ENCODE measurements at regions not wholly inside any gene's neighbourhood (a gene's known extent, or its start where the extent isn't known, plus 50 kb on each side); places are given as distances from the start of the nearest gene placed in this dataset.
"Not testable (repeated sequence)": the region's sequence is repeated elsewhere in the genome, so short reads cannot be mapped to it uniquely, and the experiment has no call there.

DNA sequence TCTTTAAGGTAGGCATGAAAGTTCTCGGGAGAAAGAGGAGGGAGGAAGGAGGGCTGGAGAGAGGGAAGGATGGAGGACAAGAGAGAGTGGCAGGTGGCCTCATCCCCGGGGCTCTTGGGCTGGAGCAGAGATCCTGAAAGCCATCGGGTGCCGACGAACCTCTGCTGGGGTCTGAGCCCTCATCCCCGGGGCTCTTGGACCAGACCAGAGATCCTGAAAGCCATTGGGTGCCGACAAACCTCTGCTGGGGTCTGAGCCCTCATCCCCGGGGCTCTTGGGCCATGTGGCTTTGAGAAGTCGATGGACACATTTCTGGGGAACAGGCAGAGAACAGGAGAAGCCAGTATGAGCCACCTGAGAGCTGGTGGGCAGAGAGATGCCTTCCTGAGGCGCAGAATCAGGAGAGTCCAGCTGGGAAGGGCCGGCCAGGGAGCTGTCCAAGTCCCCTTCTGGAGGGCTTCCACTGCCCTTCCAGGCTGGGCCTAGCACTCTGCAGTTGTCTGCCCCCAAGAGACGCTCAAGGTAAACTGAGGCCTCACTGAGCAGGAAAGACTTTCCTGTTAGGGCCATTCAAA is 1398.1 kb downstream of the BRD1 start:
- DNase-seq: no peak

DNA sequence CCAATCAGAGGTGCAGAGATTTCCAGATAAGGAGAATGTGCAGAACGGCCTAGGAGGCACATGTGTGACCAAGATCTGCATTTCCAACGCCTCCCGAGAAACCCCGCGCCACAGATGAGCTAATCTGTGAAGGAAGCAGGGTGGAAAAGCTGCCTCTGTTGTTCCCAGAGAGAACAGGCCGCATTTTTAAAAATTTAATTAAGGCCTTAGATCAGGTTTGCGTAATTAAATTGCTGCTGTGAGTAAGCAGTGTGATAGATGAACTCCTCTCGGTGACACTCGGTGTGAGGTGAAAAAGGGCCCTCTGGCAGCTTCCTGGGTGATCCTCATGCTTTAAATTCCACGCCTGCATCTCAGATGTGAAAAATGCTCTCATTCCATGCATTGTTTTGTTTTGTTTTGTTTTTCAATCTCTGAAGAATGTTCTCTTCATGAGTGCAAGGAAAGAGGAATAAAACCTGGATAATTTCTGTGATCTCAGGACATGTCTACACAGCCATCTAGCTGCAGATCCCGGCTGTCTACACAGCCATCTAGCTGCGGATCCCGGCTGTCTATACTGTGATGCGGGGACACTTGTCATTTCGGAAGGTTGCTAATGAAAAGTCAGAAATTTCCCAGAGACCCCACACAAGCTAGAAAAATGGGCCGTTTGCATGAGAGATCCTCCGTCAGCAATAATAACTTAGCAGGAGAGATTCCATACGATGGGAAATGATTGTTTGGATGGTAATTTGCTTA is 1398.9 kb downstream of the BRD1 start:
- no peak for DNase-seq

DNA sequence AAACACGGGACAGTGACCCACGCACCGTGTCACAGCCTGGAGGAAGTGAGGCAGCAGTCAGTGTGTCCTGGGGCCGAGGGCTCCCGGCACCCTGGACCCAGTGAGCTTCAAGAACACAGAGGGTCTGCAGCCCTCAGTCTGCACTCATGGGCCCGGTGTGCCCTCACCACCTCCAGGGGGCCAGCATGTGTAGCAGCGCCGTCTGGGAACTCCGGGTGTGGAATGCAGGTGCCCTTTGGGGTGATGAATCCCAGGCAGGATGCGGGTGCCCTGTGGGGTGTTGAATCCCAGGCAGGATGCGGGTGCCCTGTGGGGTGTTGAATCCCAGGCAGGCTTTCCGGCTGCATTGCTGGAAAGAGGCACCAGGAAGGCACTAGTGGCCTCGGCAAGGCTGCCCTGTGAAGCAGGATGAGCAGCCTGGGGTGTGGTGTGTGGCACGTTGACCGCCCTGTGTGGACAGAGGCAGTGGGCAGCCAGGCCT is 1399.9 kb downstream of the BRD1 start:
- no peak for DNase-seq

DNA sequence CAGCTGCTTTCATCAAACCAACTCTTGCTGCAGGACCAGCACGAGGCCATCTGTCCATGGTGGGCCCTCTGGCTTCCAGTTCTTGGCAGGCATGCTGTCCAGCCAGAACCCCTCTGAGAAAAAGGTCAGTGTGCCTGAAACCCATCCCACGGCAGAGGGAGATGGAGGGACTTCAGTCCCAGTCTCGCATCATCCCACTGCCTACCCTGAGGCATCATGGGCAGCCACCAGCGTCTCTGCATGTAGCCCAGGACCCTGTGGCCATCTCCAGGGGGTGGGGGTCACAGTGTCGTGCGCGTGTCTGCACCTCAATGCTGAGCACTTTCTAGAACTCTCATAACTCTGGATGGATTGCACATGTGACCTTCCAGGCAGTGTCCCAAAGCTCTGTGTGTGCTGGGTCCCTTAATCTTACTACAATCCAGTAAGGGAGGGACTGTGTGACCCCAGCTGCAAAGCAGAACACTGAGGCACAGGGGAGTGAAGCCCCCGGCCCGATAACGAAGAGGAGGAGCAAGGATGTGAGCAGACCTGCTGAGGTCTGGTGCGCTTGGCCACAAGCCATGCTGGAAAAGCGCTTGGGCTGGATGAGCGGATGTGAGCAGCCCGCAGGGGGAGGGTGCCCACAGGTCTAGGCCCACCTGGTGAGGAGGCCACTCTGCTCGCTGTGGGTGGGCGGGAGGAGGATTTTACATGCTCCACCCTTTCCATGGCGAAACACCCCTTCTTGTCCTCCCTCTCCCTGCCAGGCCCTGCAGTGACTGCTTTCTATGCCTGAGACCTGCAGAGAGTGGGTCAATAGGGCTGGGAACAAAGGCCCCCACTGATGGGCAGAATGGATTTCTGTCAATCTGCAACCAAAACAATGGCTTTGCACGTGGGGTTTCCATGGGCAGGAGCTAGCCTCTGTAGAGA is 1401.0 kb downstream of the BRD1 start:
- no peak for DNase-seq

DNA sequence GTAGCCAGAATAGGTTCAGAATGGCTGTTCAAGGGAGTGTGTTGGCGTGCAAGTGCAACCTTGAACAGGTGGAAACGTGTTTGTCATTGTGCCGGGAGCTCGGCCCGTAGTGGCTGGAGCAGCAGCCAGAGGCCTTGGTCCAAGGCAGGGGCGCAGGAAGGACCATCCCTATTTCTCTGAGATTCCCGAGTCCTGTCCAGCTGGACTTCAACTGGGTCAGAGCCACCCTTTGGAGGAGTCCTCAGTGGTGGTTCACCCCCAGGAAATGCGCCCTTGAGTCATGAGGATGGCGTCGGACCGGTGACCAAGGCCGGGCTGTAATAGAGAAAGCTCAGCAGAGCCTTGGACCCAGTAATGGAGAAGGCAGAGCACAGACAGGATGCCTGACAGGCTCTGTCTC is 1402.0 kb downstream of the BRD1 start:
- no peak for DNase-seq

DNA sequence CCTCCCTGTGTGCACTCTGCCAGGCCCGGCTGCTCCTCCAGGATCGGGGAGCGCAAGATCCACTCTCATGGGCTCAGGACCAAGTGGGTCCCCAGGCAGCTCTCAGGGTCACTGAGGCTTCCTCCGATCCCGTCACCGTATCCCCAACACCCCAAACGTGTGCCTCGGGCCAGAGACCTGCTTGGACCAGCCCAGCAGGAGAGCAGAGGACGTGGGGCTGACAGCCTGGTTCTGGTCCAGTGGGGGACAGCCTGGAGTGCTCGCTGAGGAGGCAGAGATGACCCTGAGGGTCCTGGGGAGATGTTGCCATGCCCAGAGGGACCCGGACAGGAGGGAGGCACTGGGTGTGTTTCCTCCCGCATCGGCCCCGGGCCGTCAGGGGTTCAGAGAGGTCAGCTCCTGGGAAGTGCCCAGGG is 1402.6 kb downstream of the BRD1 start:
- DNase-seq: no peak

DNA sequence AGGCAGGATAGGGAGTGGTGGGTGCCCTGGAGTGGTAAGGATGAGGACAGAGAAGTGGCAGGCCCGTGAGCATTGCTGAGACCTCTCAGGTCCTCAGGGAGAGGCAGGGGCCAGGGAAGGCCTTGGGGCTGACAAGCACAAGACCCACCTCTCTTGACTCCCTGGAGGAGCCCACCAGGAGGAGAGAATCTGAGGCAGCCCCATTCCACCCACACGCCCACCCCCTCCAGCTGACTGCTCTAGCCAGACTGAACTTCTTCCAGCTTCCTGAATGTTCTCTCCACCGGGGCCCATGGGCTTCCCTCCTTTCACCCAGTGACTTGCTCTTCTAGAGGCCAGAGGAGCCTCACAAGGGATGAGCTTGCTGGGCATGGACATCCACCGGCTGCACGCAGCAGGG is 1403.0 kb downstream of the BRD1 start:
- DNase-seq: no peak

DNA sequence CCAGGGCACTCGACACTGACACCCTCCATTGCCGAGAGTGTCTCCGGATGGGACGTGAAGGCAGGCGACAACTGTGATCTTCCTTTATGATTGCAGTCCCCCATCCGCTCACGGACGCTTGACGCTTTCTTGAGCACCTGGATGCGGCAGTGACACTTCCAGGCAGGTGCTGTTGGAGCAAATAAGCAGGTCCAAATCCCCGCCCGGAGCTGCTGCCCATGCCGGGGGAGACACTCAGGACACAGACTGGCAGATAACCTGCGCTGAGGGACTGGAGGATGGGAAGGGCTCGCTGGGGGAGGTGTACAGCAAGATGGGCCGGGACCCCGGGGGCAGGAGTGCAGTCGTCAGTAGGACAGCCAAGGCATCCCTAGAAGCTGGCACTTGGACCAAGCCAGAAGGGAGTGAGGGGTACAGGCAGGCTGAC is 1403.5 kb downstream of the BRD1 start:
- DNase-seq: no peak

DNA sequence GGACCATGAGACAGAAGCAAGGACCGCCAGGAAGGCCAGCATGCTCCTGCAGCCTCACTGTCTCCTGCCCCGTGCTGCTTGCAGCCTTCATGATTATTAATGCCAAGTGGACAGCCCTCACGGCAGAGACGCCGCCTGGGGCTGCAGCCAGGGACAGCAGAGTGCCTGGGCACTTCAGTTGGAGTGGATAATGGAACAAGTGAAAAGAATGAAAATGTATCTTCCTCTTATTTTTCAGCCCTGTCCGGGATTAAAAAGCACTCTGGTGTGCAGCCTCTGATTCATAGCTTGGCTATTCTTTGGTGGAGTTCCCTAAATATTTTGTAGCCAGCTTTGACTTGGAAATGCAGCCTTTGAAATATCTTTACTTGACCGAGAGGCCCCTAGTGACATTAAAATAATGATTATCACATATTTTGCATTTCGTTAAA is 1404.2 kb downstream of the BRD1 start:
- no peak for DNase-seq

DNA sequence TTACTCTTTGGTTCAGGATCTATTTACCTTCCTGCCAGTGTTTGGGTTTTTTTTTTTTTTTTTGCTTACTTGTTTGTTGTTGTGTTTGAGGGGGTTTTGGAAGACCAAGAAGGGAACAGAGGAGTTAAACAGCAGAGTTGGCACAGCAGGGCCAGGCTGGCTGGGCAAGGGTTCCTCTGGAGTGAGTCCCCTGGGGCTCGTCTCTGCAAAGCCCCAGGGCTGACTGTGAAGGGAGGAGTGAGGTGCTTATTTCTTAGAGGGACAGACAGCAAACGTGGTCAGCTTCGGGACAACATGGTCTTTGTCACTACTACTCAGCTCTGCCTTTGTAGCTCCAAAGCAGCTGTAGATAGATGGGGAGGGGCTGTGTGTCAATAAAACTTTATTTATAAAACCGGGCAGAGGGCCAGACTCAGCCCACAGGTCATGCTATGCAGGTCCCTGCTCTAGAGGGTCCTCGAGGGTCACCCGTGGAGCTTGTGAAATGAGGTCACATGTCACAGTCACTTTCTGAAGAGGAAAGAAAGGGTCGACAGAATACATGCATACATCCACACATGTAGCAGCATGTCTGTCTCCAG is 1404.7 kb downstream of the BRD1 start:
- no peak for DNase-seq

DNA sequence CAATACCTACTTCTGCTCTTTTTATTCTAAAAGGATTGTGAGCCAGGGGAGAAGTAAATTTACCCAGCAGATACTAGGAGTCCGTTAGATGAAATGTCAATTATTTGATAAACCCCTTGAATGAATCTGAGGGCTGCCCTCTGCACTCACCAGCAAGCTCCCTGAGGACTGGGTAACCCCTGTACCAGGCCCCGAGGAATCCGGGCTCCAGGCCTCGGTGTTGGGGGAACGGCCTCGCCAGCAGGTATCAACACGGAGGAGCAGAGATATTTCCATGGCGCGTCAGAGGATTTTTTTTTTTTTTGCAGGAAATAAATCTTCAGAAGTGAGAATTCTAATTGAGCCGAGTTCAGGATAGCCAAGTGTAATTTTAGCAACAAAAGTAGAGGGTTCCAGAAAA is 1408.8 kb downstream of the BRD1 start:
- no peak for DNase-seq

DNA sequence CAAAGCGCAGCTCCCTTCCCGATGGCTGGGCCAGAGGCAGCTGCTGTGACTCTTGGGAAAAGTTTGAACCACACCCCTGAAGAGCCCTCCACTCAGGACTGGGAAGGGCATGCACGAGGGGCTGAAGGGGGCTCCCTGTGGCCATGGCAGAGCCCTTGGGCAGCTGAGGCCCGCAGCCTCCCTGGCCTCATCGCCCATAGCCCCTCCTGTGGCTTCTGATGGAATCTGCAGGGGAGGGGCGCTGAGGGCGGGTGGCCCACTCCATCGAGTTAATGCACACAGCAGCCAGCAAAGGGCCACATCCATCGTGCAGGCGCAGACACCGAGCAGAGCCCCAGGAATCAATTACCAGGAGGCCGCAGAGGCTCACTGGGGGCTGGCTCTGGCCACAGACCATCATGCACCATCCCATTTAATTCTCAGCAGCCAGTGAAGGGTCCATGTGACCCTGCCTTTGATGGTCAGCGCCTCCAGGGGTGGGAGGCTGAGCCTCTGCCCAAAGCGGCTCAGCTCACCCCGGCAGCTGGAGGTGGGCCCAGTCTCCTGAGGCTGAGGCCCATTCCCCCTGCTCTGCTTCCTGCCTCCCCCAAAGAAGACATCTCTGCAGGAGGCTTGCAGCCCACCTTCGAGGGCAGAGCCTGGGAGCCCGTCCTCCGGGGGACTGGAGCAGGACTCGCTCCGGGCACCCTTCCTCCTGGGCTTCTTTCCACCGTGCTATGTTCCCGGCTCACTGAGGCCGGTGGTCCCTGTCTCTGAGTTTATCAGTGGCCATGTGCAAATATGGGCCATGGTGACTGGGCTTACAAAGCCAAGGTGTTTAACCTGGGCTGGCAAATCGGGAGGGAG is 1410.2 kb downstream of the BRD1 start:
- no peak for DNase-seq

DNA sequence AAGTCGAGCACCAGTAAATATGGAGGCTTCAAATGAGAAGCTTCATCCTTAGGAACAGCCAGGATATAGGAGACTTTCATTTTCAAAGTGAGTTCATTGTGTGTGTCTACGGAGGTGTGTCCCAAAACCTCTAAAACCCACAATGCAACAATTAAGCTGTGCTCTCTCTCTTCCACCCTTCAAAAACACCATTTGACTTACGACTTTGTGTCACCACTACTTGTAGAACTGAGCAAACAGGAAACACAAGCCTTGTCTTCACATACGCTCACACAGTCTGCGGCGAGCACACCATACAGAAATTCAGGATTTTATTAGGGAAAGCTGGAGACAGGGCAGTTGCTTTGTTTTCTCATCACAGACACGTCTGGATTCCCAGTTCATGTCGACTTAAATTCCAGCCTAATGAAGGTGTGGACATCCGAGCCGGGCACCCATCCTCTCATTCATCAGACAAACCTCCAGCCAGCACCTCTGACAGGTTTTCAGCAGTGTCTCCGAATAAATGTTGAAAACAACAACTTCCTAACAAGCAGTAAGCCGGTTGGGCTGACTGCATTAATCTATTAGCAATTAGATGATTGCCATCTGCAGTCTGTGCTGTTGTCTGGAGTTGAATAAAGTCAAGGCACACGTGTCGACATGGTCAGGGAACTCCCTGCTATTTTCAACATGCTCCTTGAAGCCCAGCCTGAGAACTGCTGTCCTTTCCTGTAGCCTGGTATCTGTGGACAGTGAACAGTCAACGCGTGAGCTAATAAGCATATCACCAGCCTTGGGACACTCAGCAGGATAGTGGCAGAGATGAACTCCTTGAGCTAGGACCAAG is 1411.1 kb downstream of the BRD1 start:
- DNase-seq: no peak

DNA sequence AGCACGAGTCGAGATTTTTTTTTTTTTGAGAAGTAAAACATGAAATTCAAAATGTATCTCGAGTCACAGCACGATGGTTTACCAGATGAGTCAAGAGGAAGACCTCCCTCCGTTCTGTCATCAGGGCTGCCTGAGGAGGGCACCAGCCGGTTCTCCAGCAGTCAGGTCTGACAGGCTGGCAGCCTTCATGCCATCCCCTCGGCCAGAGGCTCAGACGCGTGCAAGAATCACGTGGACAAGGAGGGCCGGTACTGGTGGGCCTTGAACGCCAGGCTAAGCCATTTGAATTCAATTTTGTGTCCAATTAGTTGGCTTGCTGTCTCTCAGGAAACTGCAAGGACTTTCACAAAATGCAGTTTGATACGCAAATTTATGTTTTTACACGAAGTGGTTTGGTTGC is 1412.2 kb downstream of the BRD1 start:
- DNase-seq: no peak

DNA sequence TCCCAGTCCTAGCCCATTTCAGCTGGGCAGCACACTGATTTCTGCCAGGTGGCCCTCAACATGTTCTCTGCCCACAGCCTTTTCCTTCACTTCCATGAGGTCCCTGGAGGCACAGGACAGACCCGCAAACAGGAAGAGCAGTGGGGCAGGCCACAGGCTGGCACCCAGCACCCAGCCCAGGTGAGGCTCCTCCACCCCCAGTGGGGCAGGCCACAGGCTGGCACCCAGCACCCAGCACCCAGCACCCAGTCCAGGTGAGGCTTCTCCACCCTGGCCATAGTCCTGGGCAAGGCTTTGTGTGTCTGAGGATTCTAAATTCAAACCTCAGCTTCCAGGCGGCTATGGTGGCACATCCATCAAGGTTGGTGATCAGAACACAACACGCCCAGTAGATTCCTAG is 1413.0 kb downstream of the BRD1 start:
- no peak for DNase-seq

DNA sequence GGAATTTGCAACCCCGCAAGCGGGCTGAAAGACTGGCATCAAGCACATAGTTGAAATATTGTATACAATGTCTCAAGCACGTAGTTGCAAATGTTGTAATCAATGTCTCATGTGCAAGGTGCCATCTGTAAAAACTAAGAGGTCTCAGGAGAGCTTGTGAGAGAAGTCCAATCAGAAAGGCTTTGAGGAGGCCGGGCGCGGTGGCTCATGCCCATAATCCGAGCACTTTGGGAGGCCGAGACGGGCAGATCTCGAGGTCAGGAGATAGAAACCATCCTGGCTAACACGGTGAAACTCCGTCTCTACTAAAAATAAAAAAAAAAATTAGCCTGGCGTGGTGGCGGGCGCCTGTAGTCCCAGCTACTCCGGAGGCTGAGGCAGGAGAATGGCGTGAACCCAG is 1414.7 kb downstream of the BRD1 start:
- DNase-seq: not testable (repeated sequence)

DNA sequence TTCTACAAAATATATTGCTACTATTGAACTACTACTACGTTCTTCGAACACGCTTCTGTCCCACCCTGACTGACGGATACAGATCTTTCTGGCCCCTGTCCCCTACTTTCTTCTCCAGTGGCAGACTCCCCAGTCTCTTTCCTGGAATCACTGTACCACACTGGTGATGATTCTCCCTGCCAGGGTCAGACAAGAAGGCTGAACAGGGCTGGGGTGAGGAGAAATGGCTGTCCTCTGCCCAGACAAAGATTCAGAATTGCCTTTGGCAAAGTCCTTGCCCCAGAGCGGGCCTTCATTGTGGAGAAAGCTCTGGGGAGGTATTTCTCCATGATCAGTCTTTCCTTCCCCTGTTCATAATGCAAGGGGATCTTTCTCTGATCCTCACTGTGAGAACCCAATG is 1417.1 kb downstream of the BRD1 start:
- no peak for DNase-seq

DNA sequence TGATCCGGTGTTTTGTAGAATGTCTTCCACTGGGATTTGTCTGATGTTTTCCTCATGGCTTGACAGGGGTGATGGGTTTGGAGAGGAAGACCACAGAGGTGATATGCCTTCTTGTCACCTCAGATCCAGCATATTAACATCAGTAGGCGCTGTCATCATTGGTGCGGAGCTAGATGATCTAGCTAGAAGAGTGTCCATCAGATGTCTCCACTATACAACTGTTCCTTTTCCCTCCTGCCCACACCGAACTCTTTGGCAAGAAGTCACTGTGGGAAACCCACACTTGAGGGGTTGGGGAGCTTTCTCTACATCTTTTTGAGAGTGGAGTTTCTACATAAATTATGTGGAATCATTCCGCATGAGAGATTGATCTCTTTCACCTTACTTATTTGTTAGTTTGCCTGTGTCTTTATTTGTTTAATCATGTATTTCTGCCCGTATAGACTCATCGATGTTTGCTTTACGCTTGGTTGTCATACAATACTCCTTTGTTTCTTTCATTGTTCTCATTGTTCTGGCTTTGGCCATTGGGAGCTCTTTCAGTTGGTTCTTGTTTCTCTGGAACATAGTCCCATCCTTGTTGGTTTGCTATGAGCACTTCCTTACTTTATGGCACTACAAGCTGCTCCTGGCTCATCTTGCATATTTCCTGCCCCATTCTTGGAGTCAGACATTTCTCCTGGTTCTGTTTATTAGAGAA is 1420.3 kb downstream of the BRD1 start:
- DNase-seq: no peak

DNA sequence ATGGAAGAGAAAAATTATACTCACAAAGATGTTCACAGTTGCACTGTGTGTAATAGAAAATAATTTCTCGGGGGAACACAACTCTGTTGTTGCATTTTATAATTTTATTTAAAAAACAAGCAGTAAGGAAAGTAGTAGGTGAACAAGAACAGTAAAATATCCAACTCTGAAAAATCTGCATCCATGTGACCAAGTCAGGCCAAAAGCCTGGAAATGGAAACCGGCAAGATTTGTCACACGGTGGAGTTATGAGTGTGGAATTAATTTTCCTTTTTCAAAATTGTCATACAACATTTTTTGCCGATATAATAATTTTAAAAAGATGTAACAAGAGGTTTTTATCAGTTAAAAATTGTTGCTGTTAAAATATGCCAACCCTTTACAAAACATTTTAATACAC is 1421.5 kb downstream of the BRD1 start:
- no peak for DNase-seq

DNA sequence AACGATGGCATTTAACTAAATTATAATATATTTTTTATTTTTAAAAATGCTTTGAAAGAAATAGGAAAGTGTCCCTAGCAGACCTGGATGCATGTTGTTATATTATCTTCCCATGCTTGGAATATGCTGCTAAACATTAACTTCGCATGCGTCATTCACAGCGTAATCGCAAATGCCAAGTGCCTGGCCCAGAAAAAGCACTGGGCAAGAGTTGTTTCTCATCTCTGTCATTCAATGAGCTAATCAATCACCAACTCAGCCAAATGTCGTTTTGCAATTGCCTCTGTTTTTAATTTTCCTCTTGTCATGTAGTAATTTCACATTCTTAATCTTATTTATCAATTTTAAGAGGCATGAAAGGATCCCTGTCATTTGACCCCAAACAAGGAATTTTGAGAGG is 1421.9 kb downstream of the BRD1 start:
- DNase-seq: no peak
